ENCODE measurements at regions not wholly inside any gene's neighbourhood (a gene's known extent, or its start where the extent isn't known, plus 50 kb on each side); places are given as distances from the start of the nearest gene placed in this dataset.
A peak's percentile ranks its signal among the peaks of the same experiment; 100 is the strongest.

DNA sequence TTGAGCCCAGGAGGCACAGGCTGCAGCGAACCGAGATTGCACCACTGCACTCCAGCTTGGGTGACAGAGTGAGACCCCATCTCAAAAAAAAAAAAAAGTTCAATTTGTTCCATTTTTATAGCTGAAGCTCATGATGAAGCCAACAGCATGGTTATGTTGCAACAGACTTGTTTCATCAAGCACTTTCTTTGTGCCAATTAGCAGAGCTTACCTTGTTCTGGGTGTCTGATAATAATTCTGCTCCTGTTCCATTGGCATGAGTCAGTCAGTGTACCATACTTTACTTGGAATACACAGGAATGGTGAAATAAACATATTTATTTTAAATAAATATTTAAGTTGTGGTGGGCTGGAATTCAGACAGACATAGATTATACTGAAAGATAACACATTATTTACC, 100.8 kb upstream of the DAAM1 start:
- DNase-seq (ENCODE audit: low read depth in 3 of 3, low spot score in 2 of 3), result no peak

- DNase-seq (ENCODE audit: low read depth in 3 of 3, low spot score in 2 of 3), result no peak
Measured at GRCh38 chr14:59090572-59090971, 97.9 kb upstream of the DAAM1 start.

GRCh38 chr14:59091404-59091803, 97.1 kb upstream of the DAAM1 start:
- DNase-seq (ENCODE audit: low read depth in 3 of 3, low spot score in 2 of 3), result no peak

DNA sequence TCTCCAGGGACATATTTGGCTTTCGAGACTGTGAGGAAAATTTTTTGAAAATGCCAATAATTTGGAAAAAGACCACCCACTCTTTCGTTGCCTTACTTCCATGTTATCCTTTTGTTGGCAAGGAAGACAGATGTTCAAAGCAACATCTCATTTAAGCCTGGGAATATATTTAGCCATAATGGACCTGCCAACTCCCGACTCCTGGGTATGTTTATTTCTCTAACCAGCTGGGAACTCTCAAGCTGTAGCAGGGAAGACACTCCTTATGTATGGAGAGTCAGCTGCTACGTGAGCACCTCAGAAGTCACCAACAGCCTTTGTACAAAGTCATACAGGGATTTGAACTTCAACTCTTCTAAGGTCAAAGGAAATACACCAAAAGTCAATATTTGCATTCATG, 96.5 kb upstream of the DAAM1 start:
- no peak for DNase-seq (ENCODE audit: low read depth in 3 of 3, low spot score in 2 of 3)

GRCh38 chr14:59093902-59094301, 94.6 kb upstream of the DAAM1 start:
- DNase-seq (ENCODE audit: low read depth in 3 of 3, low spot score in 2 of 3), result no peak

DNA sequence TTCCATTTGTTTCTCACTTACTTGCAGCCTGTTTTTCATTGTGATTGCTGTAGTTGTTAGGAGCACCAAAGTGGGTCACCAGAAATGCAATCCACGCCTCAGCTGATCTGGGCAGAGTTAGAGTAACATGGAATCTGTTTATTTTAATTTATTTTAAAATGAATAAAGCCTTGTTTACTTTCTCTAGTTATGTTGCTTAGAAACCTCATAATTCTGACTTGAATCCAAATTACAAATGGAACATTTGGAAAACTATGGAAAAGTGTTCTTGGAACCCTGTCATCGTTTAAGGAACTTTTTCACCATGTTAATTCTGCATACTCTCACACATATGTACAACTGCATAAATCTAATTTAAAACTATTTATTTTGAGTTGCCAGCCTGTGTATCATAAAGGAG, 92.2 kb upstream of the DAAM1 start:
- DNase-seq (ENCODE audit: low read depth in 3 of 3, low spot score in 2 of 3), result no peak

DNA sequence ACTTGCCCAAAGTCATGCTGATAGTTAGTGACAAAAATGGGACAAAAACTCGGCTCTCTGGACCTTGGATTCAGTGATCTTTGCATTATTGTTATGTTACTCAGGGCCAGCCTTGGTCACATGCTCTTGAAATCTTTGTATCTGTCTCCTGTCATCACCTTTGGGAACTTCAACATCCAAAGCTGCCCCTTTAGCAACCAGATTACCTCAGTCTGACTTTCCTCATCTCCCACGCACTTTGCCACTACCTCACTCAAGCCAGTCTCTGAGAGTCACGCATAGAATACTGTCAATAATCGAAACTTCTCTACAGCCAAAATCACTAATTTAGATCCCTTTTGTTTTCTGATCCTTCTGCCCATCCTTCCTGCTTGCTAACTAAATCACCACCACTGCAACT, 90.8 kb upstream of the DAAM1 start:
- no peak for DNase-seq (ENCODE audit: low read depth in 3 of 3, low spot score in 2 of 3)

DNA sequence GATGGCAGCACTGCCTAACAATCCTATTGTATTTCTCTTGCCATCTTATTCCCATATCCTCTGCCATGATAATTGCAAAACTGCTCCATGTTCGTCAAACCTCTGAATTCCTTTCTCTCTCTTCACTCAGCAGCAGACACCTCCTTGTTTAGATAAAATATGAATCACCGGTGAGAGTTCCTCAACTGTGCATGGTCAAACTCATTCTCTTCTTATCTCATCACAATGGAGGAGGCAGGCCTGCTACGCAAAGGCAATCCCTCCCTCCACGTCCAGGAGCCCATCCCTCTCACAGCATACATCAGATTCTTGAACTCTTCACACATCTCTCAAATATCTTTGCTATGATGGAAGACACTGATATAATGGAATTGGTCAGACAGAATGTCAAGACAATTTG, 90.1 kb upstream of the DAAM1 start:
- DNase-seq (ENCODE audit: low read depth in 3 of 3, low spot score in 2 of 3), result no peak

- no peak for DNase-seq (ENCODE audit: low read depth in 3 of 3, low spot score in 2 of 3)
Measured at GRCh38 chr14:59100205-59100604, 88.3 kb upstream of the DAAM1 start.

- DNase-seq (ENCODE audit: low read depth in 3 of 3, low spot score in 2 of 3), result no peak
Measured at GRCh38 chr14:59101476-59101875, 87.0 kb upstream of the DAAM1 start.

DNA sequence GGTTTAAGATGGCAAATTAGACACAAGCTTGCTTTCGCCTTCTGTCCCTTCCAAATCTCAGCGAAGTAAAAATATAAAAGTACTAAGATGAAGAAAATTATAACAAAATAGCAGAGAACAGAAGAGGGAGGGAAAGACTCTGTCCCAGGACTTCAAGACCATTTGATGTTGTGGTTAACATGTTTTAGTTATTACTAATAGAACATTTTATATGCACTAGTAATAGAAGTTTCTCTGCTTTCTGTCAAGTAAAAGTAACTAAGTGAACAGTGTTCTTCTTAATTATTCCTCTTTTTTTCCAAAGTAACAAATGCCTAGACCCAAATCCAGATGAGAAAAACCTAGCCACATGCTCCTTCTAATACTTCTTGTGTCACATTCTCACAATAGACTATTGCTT, 85.1 kb upstream of the DAAM1 start:
- DNase-seq (ENCODE audit: low read depth in 3 of 3, low spot score in 2 of 3), result no peak

- DNase-seq (ENCODE audit: low read depth in 3 of 3, low spot score in 2 of 3), result no peak
Measured at GRCh38 chr14:59107819-59108218, 80.6 kb upstream of the DAAM1 start.

GRCh38 chr14:59116984-59117415, 71.5 kb upstream of the DAAM1 start:
- DNase-seq (ENCODE audit: low read depth in 3 of 3, low spot score in 2 of 3), result no peak

- no peak for DNase-seq (ENCODE audit: low read depth in 3 of 3, low spot score in 2 of 3)
Measured at GRCh38 chr14:59117754-59118528, 70.5 kb upstream of the DAAM1 start.

DNA sequence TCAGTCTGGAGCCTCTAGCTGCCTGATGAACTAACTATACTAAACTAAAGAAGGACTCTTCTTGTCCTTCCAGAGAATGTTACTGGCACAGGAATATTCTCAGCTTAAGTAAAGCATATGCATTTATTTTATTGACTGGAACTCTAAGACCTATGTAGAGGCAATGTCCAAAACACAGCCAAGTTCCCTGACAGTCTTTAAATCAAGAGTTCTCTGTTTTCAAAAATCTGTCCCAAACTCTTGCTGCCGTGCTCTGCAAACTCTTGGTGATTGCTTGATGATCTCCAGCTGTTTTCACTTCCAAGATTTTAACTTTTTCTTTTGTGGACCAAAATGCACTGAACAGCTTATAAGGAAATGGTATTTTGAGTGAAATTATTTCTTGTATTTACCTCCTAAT, 67.5 kb upstream of the DAAM1 start:
- DNase-seq (ENCODE audit: low read depth in 3 of 3, low spot score in 2 of 3), result peak in 1 of 3 donors; percentile 49

DNA sequence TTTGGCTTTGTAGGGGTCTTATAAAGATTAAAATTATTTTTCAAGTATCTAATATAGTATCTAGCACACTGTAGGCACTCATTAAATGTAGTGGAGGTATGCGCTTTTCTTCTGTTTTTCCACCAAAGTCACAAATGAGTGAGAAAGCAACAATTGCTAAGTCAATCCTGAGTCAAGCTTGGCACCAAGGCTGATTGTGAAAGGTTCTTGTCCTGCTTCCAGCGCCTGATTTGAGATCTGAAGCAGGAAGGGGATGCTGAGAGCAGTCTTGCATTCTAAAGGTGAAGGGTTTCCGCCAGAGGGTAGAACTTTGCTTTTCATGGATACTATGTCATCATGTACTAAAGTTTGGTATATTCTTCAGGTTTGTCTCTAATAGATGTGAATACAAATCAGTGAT, 64.9 kb upstream of the DAAM1 start:
- no peak for DNase-seq (ENCODE audit: low read depth in 3 of 3, low spot score in 2 of 3)

- DNase-seq (ENCODE audit: low read depth in 3 of 3, low spot score in 2 of 3), result no peak
Measured at GRCh38 chr14:59123975-59124374, 64.5 kb upstream of the DAAM1 start.

GRCh38 chr14:59125156-59125555, 63.3 kb upstream of the DAAM1 start:
- DNase-seq (ENCODE audit: low read depth in 3 of 3, low spot score in 2 of 3), result no peak

DNA sequence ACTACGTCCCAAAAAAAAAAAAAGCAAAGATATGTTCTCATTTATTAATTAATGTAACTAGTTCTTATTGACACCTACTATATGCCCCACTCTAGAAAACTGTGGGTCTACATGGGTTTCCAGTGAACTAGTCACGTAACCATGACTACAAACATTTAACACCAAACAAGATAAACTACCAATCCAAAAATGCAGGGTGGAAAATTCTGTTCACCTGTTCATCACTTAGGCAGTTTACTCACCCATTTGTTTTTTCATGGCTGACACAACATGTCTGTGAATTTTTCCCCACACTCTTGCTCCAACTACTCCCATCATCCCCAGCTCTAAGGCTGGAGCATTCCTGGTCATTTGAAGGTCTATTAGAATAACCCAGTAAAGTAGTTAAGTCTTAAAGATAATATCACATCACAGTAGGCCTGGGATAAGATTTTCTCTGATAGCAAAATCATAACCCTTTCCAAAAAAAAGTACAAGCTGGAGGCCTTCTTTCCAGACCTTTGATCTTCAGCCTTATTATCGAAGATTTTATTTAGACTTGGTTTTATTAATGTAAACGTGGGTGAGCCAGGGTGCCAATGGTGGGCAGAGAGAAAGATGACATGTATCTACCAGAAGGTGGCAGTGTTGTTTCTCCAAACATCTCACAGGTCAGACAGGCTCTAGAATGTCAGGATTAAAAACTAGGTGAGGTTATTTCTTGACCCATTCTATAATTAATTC, 61.6 kb upstream of the DAAM1 start:
- peak in 1 of 3 donors; percentile 41 for DNase-seq (ENCODE audit: low read depth in 3 of 3, low spot score in 2 of 3)

GRCh38 chr14:59127437-59127732, 61.1 kb upstream of the DAAM1 start:
- DNase-seq (ENCODE audit: low read depth in 3 of 3, low spot score in 2 of 3), result no peak

DNA sequence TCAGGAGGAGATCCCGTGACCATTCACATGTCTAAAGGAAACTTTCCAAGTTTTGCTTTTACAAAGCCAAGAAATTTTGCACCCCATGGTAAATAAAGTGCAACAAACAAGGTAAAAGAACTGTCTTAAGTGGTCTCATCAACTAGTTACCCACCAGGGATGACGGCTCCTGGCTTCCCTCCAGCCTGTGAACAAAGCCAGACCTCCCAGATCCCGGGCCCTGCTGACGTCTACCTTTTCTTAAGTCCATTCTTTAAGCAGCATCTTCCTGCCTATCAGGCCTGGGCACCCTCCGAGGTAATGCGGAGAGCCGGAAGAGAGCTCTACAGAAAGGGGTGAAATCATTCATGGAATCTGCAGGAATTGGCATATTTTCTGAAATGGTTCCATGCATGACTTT, 58.0 kb upstream of the DAAM1 start:
- no peak for DNase-seq (ENCODE audit: low read depth in 3 of 3, low spot score in 2 of 3)

DNA sequence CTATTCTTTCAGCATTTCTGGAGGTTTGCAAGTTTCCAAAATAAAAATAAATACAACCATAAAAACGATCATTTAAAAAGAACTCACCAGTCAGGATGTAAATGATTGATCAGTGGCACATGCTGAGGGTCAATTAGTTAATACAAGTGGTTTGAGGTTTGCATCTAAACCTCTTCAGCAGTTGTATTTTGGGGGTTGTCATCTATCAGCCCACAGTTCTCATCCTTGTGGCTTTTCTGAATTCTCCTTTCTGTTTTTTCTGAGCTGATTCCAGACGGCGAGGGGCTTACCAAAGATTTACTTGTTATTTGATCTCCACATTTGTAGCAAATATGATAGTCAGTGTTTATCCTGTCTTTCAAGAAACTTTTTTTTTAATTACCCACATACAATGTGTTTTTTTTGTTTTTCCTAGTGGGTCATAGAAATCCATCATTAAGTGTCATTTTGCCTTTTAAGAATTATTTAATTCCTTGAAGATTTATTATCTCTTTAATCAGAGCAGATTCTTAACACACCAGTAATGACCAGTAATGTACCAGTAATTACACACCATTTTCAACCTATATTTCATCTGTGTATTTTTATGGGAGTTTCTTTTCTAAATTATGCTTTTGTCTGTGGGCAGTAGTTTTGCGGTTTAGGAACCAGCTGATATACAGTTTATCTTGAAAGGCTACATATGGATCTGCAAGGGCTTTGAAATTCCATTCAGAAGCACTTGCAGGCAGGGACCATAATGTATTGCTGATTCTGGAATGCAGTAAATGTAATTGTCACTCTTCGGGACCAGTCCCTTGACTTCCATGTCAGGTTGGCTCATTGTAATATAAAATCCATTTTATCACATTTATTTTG, 56.3 kb upstream of the DAAM1 start:
- no peak for DNase-seq (ENCODE audit: low read depth in 3 of 3, low spot score in 2 of 3)
